ENCODE measurements at regions not wholly inside any gene's neighbourhood (a gene's known extent, or its start where the extent isn't known, plus 50 kb on each side); places are given as distances from the start of the nearest gene placed in this dataset.
A peak's percentile ranks its signal among the peaks of the same experiment; 100 is the strongest.
"Not testable (repeated sequence)": the region's sequence is repeated elsewhere in the genome, so short reads cannot be mapped to it uniquely, and the experiment has no call there.

DNA sequence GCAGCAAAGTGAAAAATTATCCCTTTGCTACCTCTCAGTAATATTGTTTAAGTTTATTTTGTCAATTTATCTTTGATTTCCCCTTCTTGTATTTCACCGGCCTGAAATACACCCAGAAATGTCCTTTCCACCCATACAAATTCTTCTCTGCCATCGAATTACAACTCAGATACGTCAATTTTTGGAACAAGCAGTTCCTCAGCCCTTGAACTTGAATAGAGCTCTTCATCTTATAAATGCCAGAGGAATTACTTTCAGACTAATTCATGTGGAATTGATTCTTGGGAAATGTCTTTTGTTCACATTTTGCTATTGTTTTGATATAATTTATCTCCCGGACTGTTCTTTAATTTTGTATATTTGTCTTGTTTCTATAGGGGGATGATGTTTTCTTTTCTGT is 1359.3 kb upstream of the MIR17HG start:
- DNase-seq = peak; percentile 10

DNA sequence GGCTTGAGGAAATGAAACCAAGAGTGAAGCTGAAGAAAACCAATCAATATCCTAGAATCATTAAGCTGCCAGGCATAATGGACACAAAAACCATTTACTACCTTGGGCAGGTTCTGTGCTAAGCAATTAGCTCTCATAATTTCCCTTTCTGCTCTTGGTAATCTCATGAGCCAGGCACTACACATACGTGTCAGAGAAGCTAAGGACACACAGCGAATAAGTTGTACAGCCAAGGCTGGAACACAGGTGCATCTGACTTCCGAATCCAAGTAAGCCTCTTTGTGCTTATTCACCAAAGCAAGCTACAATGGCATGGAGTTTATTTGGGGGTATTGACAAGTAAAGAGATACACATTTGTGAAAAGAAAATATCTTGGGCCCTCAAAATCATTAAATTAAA is 1343.9 kb upstream of the MIR17HG start:
- no peak for DNase-seq

DNA sequence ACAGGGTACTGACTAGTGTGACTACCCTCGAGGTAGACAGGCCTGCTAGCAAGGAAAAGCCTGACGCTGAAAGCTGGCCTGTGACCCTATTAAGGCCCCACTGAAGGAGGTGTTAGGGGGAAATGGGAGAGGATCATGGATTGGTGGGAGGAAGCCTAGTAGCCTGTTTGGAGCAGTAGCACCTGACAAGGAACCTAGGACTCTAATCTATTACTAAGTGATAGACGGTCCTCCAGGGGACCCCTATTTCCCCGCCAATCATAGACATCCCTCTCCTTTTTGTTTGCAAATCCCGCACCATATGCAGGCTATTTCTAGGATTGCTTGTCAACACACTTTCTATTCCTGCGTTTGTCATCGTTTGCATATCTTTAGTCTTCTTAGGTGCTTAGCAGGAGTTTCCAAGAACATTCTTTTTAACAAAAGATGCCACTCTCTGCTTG is 1338.8 kb upstream of the MIR17HG start:
- DNase-seq = no peak

DNA sequence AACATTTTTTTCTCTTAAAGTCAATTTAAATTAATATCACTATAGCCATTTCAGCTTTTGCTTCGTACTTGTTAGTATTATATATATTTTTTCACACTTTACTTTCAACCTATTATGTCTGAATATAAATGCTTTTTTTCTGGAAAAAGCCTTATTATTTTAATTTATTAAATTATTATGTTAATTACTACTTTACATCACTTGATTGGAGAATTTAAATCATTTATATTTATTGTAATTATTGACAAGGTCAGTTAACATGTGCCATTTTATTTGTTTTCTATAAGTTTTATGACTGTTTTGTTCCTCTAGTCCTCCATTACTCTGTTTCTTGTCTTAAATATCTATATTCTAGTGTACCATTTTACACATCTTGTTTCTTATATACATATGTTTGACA is 1333.4 kb upstream of the MIR17HG start:
- no peak for DNase-seq

DNA sequence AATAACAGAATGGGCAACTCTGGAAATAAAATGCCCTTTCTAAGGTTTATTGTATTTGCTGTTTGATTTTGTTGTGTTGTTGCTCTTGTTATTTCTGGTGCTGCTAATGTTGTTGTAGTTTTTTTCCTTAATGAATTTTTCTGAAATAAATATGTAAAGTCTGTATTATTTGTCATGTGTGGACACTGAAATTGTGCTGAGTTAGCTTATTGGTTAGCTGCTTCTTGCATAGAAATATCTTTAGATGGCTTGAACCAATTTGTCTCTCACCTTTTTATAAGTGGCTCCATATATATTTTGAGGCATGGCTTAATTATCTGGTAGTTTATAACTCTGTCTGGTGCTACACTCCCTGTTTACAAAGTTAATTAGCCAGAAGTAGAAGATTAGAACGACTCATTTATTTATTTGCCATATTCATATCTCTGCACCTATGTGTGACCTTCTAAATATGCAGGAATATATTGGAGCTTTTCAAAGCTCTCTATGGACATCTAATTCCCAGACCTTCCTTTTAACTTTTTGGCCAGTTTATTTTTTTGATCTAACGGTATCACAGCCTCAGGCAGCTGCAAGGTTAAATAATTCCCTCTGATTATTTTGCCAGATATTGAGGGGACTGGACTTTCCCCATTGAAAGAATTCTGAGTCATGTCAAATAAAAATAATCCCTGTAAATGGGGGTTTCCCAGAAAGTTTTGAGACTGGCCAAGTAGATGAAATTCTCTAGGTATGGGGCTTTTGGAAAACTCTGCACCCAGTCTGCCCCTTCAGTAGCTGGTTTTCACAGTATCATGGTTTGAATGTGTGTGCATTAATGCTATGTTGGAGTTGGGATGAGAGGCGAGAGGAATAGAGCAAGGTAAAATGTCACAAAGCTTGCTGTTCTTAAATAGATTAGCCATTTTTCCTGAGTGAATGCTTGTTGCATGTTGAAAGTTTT is 1331.7 kb upstream of the MIR17HG start:
- no peak for DNase-seq

DNA sequence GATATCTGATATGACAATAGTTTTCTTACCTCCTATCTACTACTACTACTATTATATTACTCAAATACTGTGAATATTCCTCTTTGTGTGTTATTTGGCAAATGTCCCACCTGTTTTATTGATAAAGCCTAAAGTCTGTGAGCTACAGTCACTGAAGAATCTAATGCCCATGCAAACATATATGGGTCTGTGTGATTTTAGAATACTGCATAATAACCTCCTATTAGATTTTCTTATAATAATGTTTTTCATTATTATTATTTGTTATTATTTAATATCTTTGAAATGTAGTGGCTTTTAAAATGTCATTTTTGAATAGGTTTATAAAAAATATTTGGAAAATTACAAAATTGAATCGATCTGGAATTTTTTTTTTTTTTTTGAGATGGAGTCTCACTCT is 1330.8 kb upstream of the MIR17HG start:
- no peak for DNase-seq

DNA sequence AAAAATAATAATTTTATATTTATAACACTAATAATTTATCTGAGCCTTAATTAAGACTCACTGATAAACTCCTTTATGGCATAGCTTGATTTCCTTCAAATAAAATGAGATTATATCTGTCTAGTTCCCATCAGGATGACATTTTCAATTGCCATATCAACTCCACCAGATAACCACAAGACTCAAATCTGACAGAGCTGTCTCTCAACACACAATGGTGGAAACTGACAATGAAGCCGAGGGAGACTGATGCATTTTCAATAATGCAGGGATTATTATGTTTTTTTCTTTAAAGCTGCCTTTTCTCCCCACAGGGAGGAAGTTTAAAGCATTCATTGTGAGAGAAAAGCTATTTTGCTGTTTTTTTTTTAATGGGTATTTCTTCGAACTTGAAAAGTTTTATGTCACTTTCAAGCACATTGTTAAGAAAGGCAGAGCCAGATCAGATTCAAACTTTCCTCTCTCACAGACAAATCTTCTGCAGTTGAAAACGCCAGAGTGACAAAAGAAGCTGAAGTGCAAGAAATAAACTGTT is 1326.9 kb upstream of the MIR17HG start:
- DNase-seq = no peak

DNA sequence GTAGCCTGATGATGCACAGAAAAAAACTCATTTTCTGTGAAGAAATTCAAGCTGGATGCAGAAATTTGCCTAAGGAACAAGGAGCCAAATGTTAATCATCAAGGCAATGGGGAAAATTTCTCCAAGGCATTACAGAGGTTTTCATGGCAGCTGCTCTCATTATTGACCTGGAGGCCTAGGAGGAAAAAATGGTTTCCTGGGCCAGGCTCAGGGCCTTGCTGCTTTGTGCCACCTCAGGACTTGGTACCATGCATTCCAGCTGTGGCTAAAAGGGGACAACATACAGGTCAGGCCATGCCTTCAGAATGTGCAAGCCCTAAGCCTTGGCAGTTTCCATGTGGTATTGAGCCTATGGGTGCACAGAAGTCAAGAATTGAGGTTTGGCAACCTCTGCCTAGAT is 1320.1 kb upstream of the MIR17HG start:
- DNase-seq = no peak

DNA sequence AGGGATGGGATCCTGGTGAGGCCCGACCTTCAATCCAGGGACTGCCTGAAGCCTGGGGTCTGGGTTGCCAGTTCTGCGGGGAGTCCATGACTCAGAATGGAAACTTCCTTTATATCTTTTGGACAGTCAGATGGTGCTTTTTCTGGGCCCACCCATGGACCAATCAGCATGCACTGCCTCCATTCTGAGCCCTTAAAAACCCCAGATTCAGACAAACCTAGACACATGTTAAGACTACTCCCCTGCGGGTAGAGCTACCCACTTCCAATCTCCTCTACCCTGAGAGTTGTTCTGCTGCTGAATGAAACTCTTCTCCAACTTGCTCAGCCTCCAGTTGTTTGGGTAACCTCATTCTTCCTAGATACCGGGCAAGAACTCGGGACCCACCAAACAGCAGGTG is 1315.2 kb upstream of the MIR17HG start:
- DNase-seq = no peak

DNA sequence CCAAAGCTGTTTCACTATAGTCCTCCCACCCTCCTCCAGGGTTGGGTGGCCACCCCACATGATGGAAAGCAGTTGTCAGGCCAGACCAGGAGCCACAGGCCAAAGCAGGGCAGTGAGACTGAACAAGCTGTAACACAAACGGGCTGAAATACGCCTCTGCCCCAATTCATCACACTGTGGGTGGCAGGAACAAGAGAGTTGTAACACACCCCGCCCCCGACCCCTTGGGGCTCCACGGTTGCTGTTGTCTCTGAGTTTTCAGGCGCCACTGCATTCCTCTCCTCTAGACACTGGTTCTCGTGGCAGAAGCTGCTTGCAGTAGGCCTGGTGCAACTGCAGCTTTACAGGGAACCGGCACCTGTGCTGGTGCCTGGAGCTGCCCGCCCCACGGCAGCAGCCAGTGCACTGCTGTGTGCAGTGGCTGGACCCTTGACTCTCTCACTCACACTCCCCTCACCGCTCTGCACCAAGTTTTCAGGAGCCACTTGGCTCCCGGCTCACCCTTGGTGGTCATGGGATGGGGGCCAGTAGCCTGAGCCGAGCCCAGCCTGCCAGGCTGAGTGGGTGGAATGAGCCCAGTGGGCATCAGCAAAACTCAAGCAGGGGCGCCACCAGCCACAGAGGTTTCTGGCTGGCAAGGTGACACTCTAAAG is 1314.5 kb upstream of the MIR17HG start:
- no peak for DNase-seq

DNA sequence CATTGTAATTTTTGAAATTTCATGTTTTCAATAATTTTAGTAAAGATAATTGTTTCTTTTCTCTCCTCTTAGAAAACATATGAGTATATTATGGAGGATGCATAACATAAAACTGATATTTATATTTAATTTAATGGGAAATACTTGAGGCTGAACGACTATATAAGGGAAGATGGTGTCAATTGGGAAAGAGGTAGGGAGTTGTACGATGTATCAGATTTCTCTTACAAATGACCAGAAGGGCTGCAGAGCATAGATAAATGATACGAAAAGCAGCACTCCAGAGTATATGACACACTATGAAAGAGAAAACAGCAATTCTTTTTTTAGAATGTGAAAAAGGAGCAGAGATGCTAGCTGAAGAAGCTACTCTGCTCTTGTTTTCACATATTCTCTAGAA is 1308.0 kb upstream of the MIR17HG start:
- DNase-seq = no peak

DNA sequence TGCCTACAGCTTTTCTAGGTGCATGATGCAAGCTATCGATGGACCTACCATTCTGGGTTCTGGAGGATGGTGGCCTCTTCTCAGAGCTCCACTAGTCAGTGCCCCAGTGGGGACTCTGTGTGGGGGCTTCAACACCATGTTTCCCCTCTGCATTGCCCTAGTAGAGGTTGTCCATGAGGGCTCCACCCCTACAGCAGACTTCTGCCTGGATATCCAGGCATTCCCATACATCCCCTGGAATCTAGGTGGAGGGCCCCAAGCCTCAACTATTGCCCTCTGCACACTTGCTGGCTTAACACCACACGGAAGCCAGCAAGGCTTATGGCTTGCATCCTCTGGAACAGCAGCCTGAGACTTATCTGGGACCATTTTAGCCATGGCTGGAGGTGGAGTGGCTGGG is 1299.9 kb upstream of the MIR17HG start:
- DNase-seq = no peak

DNA sequence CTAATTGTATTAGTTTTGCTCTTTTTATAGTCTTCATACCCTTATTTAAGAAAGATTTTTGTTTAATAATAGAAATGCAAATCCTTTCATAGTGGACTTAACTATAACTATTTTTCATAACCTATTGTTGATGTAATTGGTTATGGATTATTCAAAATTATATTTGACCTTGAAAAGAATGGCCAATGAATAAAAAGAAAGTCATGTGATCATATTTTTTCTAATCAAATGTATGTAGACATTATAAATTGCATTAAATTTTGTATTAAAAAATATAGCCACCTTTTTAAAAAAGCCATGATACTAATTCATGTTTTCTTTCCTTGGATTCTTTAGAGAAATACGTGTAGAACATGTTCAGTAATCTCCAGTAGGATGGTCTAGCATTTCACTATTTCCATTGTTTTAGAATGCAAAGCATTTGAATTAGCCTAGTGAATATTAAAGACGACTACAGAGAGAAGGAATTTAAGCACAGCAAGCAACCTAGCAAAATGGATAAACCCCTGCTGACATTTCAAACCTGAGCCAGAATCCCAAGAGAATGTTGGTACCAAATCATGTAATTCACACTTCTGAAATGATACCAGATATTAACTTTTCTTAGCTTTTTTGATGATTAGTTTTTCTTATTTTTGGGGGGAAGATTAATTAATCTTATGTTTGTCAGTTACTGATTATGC is 1297.4 kb upstream of the MIR17HG start:
- no peak for DNase-seq

DNA sequence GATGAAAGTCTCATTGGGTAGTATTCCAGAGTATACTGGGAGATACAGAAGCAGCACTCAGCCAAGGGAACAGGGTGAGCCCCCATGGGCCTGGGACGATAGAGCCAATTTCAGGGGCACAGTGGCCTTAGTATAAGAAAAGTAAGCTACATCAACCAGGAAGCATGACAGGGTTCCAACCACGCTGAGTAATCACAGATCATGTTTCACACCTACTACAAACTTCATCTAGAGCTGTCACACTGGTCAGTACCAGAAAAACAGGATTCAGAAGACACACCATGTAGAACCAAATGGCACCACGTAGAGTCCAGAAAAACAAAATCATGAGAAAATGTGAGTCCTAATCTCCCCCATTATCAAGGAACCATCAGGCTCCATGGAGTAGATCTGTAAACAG is 1292.4 kb upstream of the MIR17HG start:
- no peak for DNase-seq

DNA sequence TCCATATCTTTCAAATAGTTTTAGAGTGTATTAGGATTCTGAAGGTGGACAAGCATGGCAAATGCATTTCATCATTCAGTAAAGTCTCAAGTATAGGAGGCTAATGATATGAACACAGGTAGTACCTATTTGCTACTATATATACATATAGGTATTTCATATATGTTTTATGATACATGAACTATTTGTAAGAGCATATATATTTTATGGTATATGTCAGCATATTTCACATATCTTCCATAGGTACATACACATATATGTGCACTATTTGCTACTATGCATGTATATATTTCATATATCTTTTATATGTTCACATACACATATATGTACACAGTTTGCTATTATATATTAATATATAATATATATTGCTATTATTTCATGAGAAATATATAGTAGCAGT is 1291.7 kb upstream of the MIR17HG start:
- no peak for DNase-seq

DNA sequence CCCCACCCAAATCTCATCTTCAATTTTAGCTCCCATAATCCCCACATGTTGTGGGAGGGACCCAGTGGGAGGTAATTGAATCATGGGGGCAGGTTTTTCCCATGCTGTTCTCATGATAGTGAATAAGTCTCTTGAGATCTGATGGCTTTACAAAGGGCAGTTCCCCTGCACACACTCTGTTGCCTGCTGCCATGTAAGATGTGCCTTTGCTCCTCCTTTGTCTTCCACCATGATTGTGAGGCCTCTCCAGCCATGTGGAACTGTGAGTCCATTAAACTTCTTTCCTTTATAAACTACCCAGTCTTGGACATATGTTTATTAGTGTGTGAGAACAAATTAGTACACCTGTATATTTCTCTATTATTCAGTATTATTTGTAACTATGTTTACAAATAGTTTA is 1283.3 kb upstream of the MIR17HG start:
- DNase-seq = not testable (repeated sequence)

DNA sequence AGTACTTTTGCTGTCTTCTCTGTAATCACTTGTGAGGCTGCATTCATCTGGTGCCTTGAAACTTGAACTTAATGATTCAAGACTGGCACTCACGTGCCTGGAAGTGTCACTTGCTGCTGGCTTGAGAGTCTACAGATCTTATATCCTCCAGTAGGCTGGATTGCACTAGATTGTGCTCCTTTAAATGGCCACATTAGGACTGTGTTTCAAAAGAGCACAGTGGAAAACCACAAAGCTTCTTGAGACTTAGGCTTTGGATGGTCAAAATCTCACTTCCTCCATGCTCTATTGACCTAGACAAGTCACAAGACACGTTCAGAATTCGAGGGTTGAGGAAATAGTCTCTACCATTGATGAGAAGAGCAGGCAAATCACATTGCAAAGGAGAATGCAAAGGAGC is 1278.8 kb upstream of the MIR17HG start:
- no peak for DNase-seq

DNA sequence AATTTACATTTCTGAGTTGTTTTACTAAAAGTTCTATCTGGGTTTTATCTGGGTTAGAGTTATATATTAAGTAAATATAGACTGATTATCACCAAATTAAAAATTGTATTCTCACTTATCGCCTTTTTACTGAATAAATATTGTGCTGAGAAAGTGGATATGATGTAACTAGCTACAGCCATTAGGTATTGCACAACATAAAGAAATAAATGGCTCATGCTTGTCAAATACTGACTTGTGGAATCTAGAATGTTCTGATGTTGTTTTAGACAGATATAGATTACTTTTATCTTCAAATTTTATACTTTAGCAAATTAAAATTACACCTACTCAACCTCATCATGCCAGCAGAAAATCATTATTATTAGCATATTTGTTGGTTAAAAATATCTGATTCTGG is 1277.1 kb upstream of the MIR17HG start:
- no peak for DNase-seq

DNA sequence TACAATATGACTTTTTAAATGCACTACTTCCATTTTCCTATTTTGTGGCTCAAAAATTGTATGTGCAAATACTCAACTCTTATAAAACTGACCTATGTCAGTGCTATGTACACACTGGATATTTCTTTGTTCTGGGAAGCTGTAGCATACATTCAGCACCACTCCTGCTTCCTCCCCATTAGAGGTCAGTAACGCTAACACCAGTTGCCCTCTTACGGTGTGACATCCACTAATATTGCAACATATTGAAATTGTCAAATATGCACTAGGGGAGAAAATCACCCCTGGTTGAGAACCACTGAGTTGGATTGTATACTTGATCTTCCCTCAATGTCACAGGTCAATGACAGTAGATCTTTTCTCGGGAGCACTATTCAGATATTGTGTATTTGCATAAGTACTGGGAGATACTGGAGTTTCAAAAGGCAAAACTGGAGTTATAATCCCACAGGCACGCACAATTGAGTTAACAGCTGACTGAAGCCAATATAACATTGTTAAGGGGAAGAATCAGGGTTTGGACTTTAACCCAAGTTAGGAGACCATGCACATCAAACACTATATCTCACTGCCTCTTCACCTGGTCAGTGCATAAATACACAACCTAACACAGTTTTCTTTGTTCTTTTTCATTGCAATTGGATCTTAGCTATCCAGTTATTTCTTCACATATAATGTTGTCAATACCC is 1276.5 kb upstream of the MIR17HG start:
- no peak for DNase-seq

DNA sequence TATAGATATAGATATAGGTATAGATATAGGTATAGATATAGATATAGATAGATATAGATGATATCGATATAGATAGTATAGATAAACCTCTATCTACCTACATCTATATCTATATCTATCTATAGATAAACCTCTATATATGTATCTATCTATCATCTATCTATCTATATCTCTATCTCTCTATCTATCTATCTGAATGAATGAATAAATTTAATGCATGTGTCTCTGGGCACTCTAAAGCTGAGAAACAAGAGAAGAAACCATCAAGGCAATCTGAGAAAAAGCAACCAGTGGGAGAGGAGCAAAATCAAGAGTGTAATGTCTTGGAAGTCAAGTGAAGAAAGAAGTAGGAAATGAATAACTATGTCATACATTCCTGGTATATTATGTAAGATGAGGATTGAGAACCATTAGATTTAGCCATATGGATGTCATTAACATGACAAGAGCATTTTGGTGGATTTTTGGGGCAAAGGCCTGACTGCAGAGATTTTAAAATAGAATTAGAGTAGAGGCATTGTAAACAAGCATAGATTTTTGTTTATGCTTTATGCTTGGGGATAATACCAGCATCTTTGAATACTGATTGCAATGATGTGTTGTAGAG is 1262.7 kb upstream of the MIR17HG start:
- no peak for DNase-seq

DNA sequence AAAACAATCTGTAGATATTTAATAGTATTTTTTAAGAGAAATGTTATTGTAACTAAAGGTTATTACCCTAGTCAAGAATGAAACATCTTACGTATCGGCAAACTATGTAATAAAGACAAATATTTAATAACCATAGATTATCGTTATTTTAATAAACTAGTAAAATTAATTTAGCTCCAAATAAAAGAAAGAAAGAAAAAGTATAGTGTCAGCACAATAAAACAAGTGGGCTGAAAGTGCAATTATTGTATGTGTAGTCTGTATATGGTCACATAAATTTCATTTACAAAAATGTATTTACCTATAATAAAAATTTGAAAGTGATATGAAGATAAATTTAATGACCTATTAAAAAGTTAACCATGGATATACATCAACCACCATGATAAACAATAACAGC is 1258.4 kb upstream of the MIR17HG start:
- no peak for DNase-seq

DNA sequence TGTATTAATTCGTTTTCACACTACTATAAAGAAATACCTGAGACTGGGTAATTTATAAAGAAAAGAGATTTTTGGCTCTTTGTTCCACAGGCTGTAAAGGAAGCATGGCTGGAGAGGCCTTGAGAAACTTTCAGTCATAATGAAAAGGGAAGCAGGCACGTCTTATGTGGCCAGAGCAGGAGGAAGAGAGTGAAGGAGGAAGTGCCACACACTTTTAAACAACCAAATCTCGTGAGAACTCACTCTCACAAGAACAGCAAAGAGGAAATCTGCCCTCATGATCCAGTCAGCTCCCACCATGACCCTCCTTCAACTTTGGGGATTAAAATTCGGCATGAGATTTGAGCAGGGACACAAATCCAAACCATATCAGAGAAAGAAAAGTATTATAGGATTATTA is 1255.9 kb upstream of the MIR17HG start:
- DNase-seq = no peak

Data from tongue (tissue), 1 donor.